GM12878 (cell line): ENCODE measurements at regions not wholly inside any gene's neighbourhood (a gene's known extent, or its start where the extent isn't known, plus 50 kb on each side); places are given as distances from the start of the nearest gene placed in this dataset.

ENCODE experiments used
- ATAC-seq: fragments of 200-7000 bp; cut with Tn5 transposase; 3 replicates; pipeline ENCODE4 v1.9.1; 2020; ENCODE audit warnings: mild to moderate bottlenecking, moderate library complexity
- BruUV-seq: library from RNA; stranded (reverse); fragments of 400-500 nt; replicated peaks from 2 replicates; lab custom pipeline; 2021; lab: Mats Ljungman, UMichigan
- CTCF ChIA-PET: fragments of 300-600 bp; sonication (Branson Sonifier 250); formaldehyde crosslinking; extraction: SDS; loops from one replicate; lab custom pipeline; 2021; ENCODE audit warnings: inconsistent platforms; lab: Yijun Ruan, JAX
- POLR2A ChIA-PET: fragments of 350-600 bp; formaldehyde crosslinking; extraction: SDS; loops from one replicate; lab custom pipeline; 2021; ENCODE audit warnings: inconsistent platforms; lab: Charles Lee
- RAD21 ChIA-PET: fragments of 300-600 bp; sonication (Branson Sonifier 250); formaldehyde crosslinking; loops from one replicate; lab custom pipeline; 2023; ENCODE audit warnings: antibody characterized with exemption; ENCODE audit not compliant: unreplicated experiment; lab: Charles Lee
- SMC1A ChIA-PET: fragments of 300-600 bp; sonication (Branson Sonifier 250); formaldehyde crosslinking; loops from one replicate; lab custom pipeline; 2023; ENCODE audit not compliant: unreplicated experiment, uncharacterized antibody; lab: Charles Lee
- DNase-seq: peaks from one replicate; pipeline ENCODE4 v3.0.0-alpha.2; 2011; ENCODE audit warnings: low read depth, low spot score
- FAIRE-seq: peaks from 3 replicates; lab custom pipeline; 2011; peaks lifted over from hg19 to GRCh38; lab: Jason Lieb, UNC
- H2AFZ ChIP-seq: 2 replicates; pipeline ENCODE4 v1.6.0; 2011; ENCODE audit warnings: low read depth, low read length, control low read depth; ENCODE audit not compliant: control insufficient read depth
- H3K27ac ChIP-seq: 2 replicates; pipeline ENCODE4 v1.5.1; 2011; ENCODE audit warnings: control low read depth; ENCODE audit not compliant: control insufficient read depth, insufficient read depth
- H3K27me3 ChIP-seq, 2 experiments: replicated peaks in 1 of 2; 2 replicates each; pipeline versions ENCODE4 v1.6.0 to v1.6.1; 2011; ENCODE audit warnings: low read length in 1 of 2; ENCODE audit not compliant: control insufficient read depth in 2 of 2, insufficient read depth in 2 of 2
- H3K36me3 ChIP-seq, 2 experiments: 2 replicates each; pipeline ENCODE4 v1.5.1; 2011; ENCODE audit warnings: low read length in 1 of 2; ENCODE audit not compliant: control insufficient read depth in 2 of 2, insufficient read depth in 2 of 2
- H3K4me1 ChIP-seq: 2 replicates; pipeline ENCODE4 v1.6.1; 2011; ENCODE audit warnings: mild to moderate bottlenecking, low read length, moderate library complexity, mixed read lengths; ENCODE audit not compliant: control insufficient read depth, insufficient read depth
- H3K4me2 ChIP-seq: 2 replicates; pipeline ENCODE4 v1.6.0; 2011; ENCODE audit warnings: control low read depth; ENCODE audit not compliant: control insufficient read depth, insufficient read depth
- H3K4me3 ChIP-seq: fragments of 200-600 bp; sonication (generic); 2 replicates; pipeline ENCODE4 v1.5.1; 2016
- H3K79me2 ChIP-seq: 2 replicates; pipeline ENCODE4 v1.6.0; 2011; ENCODE audit warnings: low read length; ENCODE audit not compliant: control insufficient read depth, insufficient read depth
- H3K9ac ChIP-seq: 2 replicates; pipeline ENCODE4 v1.8.0; 2011; ENCODE audit warnings: low read length, control low read depth, mixed read lengths; ENCODE audit not compliant: control insufficient read depth, insufficient read depth
- H3K9me3 ChIP-seq: replicated peaks from 3 replicates; pipeline ENCODE4 v1.5.1; 2011; ENCODE audit warnings: mild to moderate bottlenecking, low read length; ENCODE audit not compliant: control insufficient read depth, insufficient read depth
- H4K20me1 ChIP-seq: 2 replicates; pipeline ENCODE4 v1.6.0; 2011; ENCODE audit not compliant: control insufficient read depth, insufficient read depth
- ASH2L ChIP-seq: fragments of 300-600, 200-600 bp; sonication (generic); IDR thresholded peaks from 2 replicates; pipeline ENCODE4 v1.6.1; 2017; ENCODE audit warnings: low read depth, mild to moderate bottlenecking, borderline replicate concordance
- EED ChIP-seq: sonication (generic); IDR thresholded peaks from 2 replicates; pipeline ENCODE4 v1.6.1; 2016; ENCODE audit warnings: antibody characterized with exemption, low read depth
- EP300 ChIP-seq, 2 experiments: fragments of 150-350 bp in 1 of 2; IDR thresholded peaks; 2 replicates each; pipeline ENCODE4 v1.6.1; 2011 to 2012; ENCODE audit warnings: low read depth in 2 of 2, low read length in 2 of 2, borderline replicate concordance in 1 of 2, improper control_type of control experiment in 1 of 2, inconsistent platforms in 1 of 2; ENCODE audit not compliant: control insufficient read depth in 1 of 2
- HCFC1 ChIP-seq: fragments of 150-350 bp; IDR thresholded peaks from 2 replicates; pipeline ENCODE4 v1.6.1; 2014; ENCODE audit warnings: low read length
- HDAC2 ChIP-seq: fragments of 200-600 bp; sonication (generic); IDR thresholded peaks from 2 replicates; pipeline ENCODE4 v1.6.1; 2017
- PAX5 ChIP-seq: IDR thresholded peaks from 2 replicates; pipeline ENCODE4 v1.6.1; 2011; ENCODE audit warnings: low read depth, low read length, borderline replicate concordance
- RAD21 ChIP-seq: IDR thresholded peaks from 2 replicates; pipeline ENCODE4 v1.6.1; 2011; ENCODE audit warnings: mild to moderate bottlenecking, low read depth, low read length, moderate library complexity; ENCODE audit not compliant: insufficient read depth
- SMAD5 ChIP-seq: IDR thresholded peaks from 2 replicates; pipeline ENCODE4 v1.6.1; 2016; ENCODE audit warnings: antibody characterized with exemption, low read depth
- SMC3 ChIP-seq: IDR thresholded peaks from 2 replicates; pipeline ENCODE4 v1.6.1; 2011; ENCODE audit warnings: low read length, improper control_type of control experiment, borderline replicate concordance
- STAT1 ChIP-seq: fragments of 450-650 bp; conservative IDR thresholded peaks from 2 replicates; pipeline ENCODE4 v1.6.1; 2014; ENCODE audit warnings: antibody characterized with exemption, mild to moderate bottlenecking
- TARDBP ChIP-seq: IDR thresholded peaks from 2 replicates; pipeline ENCODE4 v1.6.1; 2016; ENCODE audit warnings: borderline replicate concordance
- WRNIP1 ChIP-seq: IDR thresholded peaks from 2 replicates; pipeline ENCODE4 v1.6.1; 2011; ENCODE audit warnings: low read depth, low read length, improper control_type of control experiment, borderline replicate concordance
- YBX1 ChIP-seq: fragments of 450-650 bp; IDR thresholded peaks from 2 replicates; pipeline ENCODE4 v1.6.1; 2016; ENCODE audit warnings: antibody characterized with exemption
- WGBS: methylation state at CpG from one replicate; pipeline ENCODE4 v1.1.6; 2016; ENCODE audit warnings: low lambda C conversion rate; ENCODE audit not compliant: insufficient replicate concordance, insufficient coverage; ENCODE audit errors: missing lambda C conversion rate; 5-methylcytosine and 5-hydroxymethylcytosine counted together
- in situ Hi-C: fragments of 300-500 bp; cut with MboI; formaldehyde crosslinking; loops from 9 replicates; pipeline ENCODE4 v1.14.3; 2018; ENCODE audit warnings: mixed read lengths
- intact Hi-C: fragments of 100-400 bp; cut with micrococcal nuclease; formaldehyde crosslinking; loops from one replicate; pipeline ENCODE4 v1.14.2; 2022; ENCODE audit not compliant: unreplicated experiment
- TF ChIP-seq, protein P1 (sequence below): IDR thresholded peaks from 2 replicates; pipeline ENCODE4 v1.6.1; 2011; ENCODE audit warnings: borderline replicate concordance, low read depth, mild to moderate bottlenecking, moderate library complexity, mixed read lengths, low read length; ENCODE audit not compliant: insufficient read depth; ENCODE audit errors: extremely low read length

DNA sequence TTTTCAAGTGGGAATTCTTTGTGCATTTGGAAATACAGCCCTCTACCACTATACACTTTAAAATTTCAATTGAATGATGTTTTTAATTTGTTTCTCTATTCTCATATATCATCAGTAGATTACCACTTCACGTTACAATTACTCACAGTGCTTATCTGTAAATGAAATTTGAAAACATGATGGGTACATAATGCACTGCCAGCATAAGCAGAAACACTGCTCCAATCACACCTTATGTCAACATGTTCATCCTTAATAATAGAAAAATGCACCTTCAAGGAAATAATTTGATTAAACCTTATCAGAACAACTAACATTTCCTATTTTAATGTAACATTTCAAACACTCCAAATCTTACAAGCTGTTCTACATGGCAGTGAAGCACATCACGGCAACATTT, 718.4 kb downstream of the GBE1 start (continued):
- TF ChIP-seq EP300 (IDR thresholded peaks at IDR 0.05; ENCODE audit: borderline replicate concordance in 1 of 2, control insufficient read depth in 1 of 2, low read depth in 2 of 2, low read length in 2 of 2): no peak
- no peak for TF ChIP-seq TARDBP
- TF ChIP-seq, protein P1, sequence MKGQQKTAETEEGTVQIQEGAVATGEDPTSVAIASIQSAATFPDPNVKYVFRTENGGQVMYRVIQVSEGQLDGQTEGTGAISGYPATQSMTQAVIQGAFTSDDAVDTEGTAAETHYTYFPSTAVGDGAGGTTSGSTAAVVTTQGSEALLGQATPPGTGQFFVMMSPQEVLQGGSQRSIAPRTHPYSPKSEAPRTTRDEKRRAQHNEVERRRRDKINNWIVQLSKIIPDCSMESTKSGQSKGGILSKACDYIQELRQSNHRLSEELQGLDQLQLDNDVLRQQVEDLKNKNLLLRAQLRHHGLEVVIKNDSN: no peak
- TF ChIP-seq ASH2L: no peak
- no peak for TF ChIP-seq PAX5
- TF ChIP-seq YBX1: no peak
- TF ChIP-seq RAD21: no peak
- no peak for TF ChIP-seq STAT1

DNA sequence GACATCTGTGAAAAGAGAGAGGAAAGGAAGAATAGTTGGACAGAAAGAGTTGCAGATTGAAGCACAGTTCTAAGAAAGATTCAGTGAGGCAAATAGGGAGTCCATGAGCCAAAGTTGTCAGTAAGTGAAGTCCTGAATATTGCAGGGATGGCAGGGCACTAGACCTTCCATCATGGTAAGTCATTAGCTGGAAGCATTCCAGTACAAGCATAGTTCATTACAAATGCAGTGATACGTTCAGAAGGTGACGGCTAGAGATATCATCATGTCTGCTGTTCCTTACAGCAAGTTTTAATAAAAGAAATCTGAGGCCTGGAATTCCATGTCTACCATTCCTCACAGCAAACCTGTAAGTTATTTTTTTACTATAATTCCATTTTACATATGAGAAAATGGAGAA, 720.1 kb downstream of the GBE1 start:
- SMC1A ChIA-PET: no interaction called here
- no TSS peak for BruUV-seq
- H2AFZ ChIP-seq: no peak overlapping the region
- ATAC-seq (no peak), FAIRE-seq (no peak), DNase-seq (no peak)
- POLR2A ChIA-PET: interaction anchor here (0.5 kb wide), 1 partner anchor 147 kb away, joined by 3 read pairs; no protein-coding TSS in a partner anchor
- H3K9ac ChIP-seq: no peak overlapping the region
- RAD21 ChIA-PET: no interaction called here
- intact Hi-C loops (no loop called here), in situ Hi-C loops (no loop called here)
- no peaks in the 10 kb centered on the region for H3K27me3 ChIP-seq
- no peak overlapping the region for H3K27ac ChIP-seq
- 35% methylated on average over 2 of the region's 2 CpGs for WGBS
- no peak overlapping the region for H3K4me2 ChIP-seq
- no peaks in the 10 kb centered on the region for H3K4me1 ChIP-seq
- H3K9me3 ChIP-seq: no peaks in the 10 kb centered on the region
- H3K4me3 ChIP-seq: no peak overlapping the region
- H3K36me3 ChIP-seq: no peaks in the 10 kb centered on the region
- no peaks in the 10 kb centered on the region for H4K20me1 ChIP-seq
- H3K79me2 ChIP-seq: no peaks in the 10 kb centered on the region
- CTCF ChIA-PET: interaction anchor here (1.4 kb wide), 1 partner anchor 23 kb away, joined by 5 read pairs; no protein-coding TSS in a partner anchor
- TF ChIP-seq SMAD5: no peak
- no peak for TF ChIP-seq EED
- TF ChIP-seq HDAC2: no peak
- TF ChIP-seq WRNIP1: no peak
- no peak for TF ChIP-seq HCFC1
- TF ChIP-seq SMC3: no peak
